ENCODE measurements at regions not wholly inside any gene's neighbourhood (a gene's known extent, or its start where the extent isn't known, plus 50 kb on each side); places are given as distances from the start of the nearest gene placed in this dataset.

DNA sequence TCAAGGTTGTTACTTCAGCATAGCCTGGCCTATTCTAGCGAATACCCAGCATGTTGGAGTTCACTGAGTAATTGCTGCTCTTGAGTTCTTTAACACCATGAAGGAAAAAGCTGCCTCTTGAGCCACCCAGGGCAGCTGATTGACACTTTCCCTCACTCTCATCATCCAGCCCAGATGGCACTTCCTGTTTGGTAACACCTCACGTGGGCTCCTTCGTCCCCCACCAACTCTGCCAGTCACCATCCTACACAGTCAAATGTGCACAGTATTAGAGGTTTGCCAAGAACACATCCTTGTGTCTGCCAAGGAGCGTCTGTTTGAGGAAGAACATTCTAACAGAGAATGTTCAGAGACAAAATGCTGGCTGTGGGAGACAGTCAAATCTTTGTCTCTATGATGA lies 266.3 kb downstream of the RPLP1 start:
- DNase-seq, result peak; percentile 67

DNA sequence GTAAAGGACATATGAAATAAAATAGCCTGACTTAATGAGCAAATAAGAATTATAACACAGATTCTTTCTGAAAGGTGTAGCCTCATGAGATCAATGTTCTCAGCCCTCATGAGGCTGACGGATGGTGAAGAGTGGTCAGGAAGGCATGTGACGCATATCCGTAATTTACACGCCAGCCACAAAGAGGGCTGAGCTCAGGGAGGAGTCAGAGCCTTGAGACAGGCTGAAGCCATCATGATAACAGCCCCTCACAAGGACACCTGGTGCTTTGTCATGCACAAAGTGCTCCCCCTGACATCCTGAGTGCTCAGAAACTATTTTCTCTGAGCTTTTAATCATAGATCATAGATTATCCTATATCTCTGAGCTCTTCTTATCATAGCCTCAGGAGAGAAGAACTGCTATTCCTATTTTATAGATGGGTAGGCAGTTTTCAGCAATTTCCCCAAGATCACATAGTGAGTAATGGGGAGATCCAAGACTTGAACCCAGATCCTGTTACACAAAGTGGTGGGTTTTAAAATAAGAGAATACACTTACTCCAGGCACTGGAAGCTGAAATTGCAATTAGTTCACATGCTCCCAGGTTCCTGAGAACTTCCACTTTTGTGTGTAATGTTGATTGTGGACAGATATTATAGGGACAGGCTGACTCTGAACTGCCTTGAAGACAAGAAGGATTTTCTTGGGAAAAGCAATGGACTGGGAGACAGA lies 267.1 kb downstream of the RPLP1 start:
- DNase-seq, result peak; percentile 78

DNA sequence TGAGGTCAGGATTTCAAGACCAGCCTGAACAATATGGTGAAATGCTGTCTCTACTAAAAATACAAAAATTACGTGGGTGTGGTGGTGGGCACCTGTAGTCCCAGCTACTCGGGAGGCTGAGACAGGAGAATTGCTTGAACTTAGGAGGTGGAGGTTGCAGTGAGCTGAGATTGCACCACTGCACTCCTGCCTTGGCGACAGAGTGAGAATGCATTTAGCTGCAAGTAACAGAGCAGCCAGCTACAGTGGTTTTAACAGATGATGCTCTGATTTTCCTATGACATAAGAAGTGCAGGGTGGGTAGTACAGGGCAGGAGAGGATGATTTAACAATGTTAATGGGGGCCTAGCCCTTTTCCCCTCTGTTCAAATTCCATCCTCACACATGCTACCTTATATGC lies 267.9 kb downstream of the RPLP1 start:
- DNase-seq, result peak; percentile 1

- no peak for DNase-seq
Measured at GRCh38 chr15:69722924-69723323, 270.3 kb downstream of the RPLP1 start.

DNA sequence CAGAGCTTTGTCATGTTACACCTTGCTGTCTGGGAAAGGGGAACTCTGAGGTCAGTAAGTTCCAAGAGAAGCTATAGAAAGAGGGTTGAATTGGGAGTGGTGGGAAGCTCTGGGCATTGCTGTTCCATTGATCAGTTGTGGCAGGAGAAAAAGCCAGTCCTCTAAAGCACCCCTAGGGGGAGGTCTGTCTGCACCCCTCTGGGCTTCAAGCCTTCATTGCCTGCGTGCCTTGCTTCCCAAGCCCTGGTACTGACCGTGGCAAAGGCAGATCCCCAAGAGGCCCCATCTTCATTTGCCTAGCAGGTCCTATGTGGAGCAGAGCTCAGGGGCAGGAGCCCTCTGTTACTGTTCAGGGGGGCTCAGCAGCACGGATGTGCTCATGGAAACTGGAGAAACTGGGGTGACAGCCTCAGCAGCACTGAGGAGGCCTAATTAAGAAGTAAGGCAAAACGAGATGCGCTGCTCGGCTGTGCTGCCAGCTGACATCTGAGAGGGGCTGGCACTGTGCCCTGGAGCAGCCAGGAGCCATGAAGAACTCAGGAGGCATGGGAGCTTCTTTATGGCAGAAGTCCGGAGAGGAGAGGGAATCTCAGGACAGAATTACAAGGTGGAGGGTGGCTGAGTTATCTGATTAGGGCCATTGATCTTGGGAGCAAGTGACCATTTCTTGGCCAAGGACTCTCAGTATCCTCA lies 270.9 kb downstream of the RPLP1 start:
- DNase-seq, result no peak

DNA sequence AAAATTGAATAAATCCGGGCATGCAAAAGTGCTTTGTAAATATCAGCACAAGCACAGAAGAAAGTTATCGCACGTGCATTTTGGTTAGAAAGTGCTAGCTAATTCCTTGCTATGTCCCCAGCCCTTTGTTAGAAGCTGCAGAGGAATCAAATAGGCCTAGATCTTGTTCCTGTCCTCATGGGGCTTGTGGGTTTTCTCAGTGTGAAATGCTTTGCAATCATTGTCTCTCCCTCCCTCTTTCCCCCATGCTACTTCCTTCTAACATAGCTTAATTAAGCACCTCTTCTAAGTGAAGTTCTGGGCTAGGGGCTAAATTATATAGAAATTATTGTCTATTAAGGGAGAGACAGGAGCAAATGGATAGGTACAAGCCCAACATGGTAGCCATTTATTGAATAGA lies 271.7 kb downstream of the RPLP1 start:
- DNase-seq, result no peak

GRCh38 chr15:69725275-69725674 lies 272.7 kb downstream of the RPLP1 start:
- no peak for DNase-seq

GRCh38 chr15:69725957-69726356 lies 273.3 kb downstream of the RPLP1 start:
- peak; percentile 36 for DNase-seq

DNA sequence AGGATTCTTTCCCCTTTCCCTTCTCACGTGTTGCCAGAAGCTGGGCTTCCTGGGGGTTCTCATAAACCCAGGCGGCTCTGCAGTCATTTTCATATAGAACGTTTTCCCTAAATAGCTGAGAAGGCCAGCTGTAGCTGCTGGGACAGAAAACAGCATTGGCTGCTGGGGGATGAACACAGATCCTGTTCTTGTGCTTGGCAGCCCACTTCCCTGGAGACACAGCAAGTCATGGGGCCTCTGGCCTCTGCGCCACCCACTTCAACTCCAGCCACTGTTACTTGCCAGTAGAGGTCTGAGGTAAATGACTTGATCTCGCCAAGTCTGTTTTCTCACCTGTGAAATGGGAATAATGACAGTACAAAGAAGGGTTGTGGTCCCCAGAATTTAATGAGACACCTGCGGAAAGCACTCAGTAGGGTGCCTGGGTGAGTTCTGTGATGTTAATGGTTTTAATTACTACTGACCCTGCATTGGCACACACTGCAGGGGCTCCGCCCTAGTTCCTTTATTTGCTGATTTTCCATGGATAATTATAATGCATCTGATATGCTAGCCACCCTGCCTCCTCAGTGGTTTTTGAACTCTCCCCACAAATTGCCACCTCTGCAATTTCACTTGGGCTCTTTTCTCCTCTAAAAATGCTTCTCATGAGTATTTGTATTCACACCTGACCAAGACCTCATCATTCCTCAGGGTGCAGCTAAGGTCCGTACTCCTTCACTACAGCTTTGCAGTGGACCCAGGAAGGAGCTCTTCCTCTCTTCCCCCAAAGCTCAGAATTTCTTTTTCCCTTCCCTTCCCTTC lies 274.7 kb downstream of the RPLP1 start:
- no peak for DNase-seq

DNA sequence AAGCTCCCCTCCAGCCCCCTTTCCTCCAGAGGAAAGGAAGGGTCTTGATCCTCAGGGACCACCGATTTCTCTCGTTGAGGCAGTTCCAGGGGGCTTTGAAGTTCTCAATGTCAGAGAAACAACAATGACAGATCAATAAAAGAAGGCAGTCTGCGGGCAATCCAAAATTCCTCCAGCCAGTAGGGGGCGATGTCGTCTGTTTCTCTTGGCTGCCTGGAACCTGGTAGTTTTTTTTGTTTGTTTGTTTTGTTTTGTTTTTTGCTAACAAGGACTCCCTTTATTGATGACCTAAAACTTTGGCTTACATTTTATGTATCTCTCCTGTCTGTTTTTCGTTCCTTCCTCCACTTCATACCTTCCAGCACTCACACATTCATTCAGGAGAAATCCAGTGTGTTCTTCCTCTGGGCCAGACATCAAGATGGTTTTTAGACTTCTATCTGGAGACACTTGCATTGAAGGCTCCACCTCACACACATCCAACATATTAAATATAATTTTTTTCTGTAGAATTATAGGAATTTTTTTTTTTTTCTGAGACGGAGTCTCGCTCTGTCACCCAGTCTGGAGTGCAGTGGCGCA lies 276.6 kb downstream of the RPLP1 start:
- DNase-seq, result peak; percentile 54

DNA sequence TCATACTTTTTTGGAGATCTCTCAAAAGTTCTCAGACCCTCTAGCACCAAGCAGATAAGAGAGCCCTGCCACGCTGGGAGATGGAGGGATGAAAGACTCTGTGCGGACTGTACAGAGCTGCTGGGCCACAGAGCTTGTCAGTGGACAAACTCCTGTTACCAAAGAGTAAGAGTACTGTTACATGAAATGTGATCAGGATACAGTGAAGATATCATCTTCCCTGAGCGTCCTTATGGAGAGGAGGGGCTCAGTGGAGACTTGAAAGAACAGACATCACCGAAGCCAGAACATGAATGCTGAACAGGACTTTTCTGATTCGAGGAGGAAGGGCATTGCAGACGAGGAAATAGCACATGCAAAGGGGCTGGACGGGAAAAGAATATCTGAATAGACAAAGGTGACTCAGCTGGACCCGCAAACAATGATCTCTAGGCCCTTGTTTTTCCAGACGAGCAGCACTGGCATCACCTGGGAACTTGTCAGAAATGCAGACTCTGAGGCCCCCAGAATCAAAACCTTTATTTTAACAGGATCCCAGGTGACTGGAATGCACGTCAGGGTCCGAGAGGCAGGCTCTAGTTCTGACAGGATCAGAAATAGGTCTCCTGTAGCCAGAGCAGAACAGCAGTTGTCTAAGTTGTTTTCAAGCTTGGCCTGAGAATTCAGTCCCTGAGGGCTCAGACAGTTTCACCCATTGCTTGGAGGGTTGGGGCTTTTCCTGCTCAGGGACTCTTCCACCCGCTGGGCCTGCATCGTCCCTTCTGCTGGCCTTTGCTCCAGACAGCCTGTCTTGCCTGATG lies 277.9 kb downstream of the RPLP1 start:
- DNase-seq, result no peak

DNA sequence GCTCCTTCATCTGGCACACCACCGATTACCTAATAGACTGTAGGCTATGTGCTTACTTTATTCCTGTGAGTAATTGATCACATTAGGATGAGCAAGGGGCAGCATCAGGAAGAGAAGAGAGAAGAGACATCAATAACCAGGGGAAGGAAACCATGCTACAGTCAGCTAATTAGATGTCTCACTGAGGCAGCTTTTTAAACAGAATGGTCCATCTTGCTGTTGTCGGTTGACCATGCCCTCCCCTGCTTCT lies 278.4 kb downstream of the RPLP1 start:
- DNase-seq, result no peak

DNA sequence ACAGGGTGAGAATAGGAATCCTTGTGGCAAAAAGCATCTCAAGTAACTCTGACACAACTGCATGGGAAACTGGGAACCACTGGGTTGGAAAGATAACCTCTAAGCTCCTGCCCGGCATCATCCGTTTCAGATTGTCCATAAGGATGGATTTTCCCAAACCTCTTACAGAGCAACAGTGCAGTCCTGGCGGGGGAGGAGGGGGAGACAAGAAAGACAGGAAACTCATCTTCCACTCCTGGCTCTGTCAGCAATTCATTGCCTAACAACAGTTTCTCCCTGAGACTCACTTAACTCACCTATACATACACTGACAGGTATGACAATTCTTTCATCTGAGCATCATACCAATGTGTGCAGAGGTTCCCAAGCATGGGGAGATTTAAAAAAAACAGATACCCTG lies 279.0 kb downstream of the RPLP1 start:
- DNase-seq, result no peak

- no peak for DNase-seq
Measured at GRCh38 chr15:69732133-69732532, 279.5 kb downstream of the RPLP1 start.

GRCh38 chr15:69734699-69735098 lies 282.1 kb downstream of the RPLP1 start:
- DNase-seq, result no peak

DNA sequence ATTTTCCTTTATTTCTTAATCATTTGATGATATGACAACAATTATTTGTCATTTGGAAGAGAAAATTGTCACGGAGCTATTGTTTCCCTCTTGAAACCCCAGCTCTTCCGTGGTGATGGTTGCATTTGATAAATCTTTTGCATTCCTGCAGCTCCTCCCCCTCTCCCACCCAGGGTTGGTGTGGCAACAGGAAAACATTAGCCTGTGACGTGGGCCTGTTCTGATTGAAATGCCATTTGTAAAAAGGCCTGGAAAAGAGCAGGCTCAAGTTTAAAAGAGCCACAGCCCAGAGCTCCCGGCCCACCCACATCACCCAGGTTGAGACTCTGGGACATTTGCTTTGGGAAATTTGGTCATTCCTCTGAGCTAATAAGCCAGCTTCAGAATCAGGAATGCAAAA lies 282.5 kb downstream of the RPLP1 start:
- DNase-seq, result no peak

DNA sequence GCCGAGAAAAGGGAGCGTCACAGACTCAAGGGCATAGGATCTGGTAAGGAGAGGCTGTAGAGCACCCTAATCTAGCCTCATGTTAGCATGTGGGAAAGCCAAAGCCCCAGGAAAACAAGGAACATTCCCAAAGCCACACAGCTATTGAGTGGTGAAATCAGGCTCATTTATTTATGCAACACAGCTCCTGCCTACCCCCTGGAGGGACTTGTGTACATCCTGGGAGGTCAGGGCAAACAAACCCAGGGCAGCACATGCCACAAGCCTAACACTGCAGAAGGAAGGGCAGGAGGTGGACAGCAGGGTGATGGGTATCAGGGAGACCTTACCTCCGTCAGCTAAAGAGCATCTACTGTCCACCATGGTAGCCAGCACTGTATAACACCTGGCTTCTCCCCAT lies 283.5 kb downstream of the RPLP1 start:
- DNase-seq, result no peak

GRCh38 chr15:69737916-69738315 lies 285.3 kb downstream of the RPLP1 start:
- DNase-seq, result no peak

- DNase-seq, result no peak
Measured at GRCh38 chr15:69740684-69741083, 288.1 kb downstream of the RPLP1 start.

GRCh38 chr15:69742361-69742760 lies 289.7 kb downstream of the RPLP1 start:
- DNase-seq, result no peak

DNA sequence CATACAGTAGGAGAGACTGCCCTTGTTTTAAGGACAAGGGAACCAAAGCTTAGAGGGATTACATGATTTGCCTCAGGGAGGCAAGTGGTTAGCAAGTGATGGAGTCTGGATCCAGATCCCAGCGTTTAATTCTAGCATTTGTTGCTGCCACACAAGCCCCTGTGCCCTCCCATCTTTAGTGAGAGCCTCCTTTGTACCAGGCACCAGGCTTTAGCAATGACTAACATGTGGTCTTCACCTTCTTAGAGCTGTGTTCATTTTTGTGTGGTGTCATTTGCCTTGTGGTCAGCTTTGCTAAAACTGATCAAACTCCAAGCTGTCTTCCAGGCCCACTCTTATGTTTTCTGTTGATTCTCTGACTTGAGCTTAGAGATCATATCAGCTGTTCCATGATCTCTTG lies 290.5 kb downstream of the RPLP1 start:
- DNase-seq, result no peak

GRCh38 chr15:69744391-69745162 lies 292.0 kb downstream of the RPLP1 start:
- no peak for DNase-seq
